HL-60 (cell line): ENCODE measurements at regions not wholly inside any gene's neighbourhood (a gene's known extent, or its start where the extent isn't known, plus 50 kb on each side); places are given as distances from the start of the nearest gene placed in this dataset.

Experiments
- DNase-seq, 2 experiments: peaks; one replicate each; pipeline ENCODE4 v3.0.0-alpha.2; 2010 to 2020; ENCODE audit warnings: low read depth in 1 of 2, low spot score in 1 of 2
- H3K27ac ChIP-seq: fragments of 250-450 bp; sonication (Bioruptor Pico); replicated peaks from 2 replicates; pipeline ENCODE4 v1.5.1; 2020; ENCODE audit warnings: mild to moderate bottlenecking, moderate library complexity
- H3K27me3 ChIP-seq: fragments of 250-450 bp; sonication (Bioruptor Pico); 2 replicates; pipeline ENCODE4 v1.5.1; 2021; ENCODE audit warnings: mild to moderate bottlenecking, moderate library complexity; ENCODE audit not compliant: insufficient read depth, poor library complexity, severe bottlenecking
- H3K4me3 ChIP-seq: replicated peaks from 2 replicates; pipeline ENCODE4 v1.5.1; 2011; ENCODE audit warnings: mild to moderate bottlenecking, control low read depth, low read length; ENCODE audit not compliant: insufficient read depth
- CTCF ChIP-seq: IDR thresholded peaks from one replicate; pipeline ENCODE4 v1.5.1; 2011; ENCODE audit warnings: low read length, control low read depth, inconsistent platforms; ENCODE audit not compliant: insufficient read depth
- GABPA ChIP-seq: IDR thresholded peaks from 2 replicates; pipeline ENCODE4 v1.6.1; 2012; ENCODE audit warnings: low read depth
- POLR2AphosphoS5 ChIP-seq: IDR thresholded peaks from 2 replicates; pipeline ENCODE4 v1.6.1; 2012; ENCODE audit warnings: low read depth
- REST ChIP-seq: IDR thresholded peaks from 2 replicates; pipeline ENCODE4 v1.6.1; 2012; ENCODE audit warnings: low read depth; ENCODE audit not compliant: insufficient replicate concordance
- SPI1 ChIP-seq: IDR thresholded peaks from 2 replicates; pipeline ENCODE4 v1.6.1; 2012; ENCODE audit warnings: low read depth, mild to moderate bottlenecking, borderline replicate concordance

GRCh38 chr5:125148076-125148475 lies 401.6 kb upstream of the ZNF608 start:
- H3K27me3 ChIP-seq = no peaks in the 10 kb centered on the region
- no peak for DNase-seq
- no peak overlapping the region for H3K4me3 ChIP-seq
- TF ChIP-seq REST (no peak), POLR2AphosphoS5 (no peak), CTCF (no peak), SPI1 (no peak), GABPA (no peak)
- no peak overlapping the region for H3K27ac ChIP-seq

GRCh38 chr5:125148706-125149105 lies 402.3 kb upstream of the ZNF608 start:
- Histone ChIP-seq H3K4me3 (no peak overlapping the region), H3K27ac (no peak overlapping the region), H3K27me3 (no peaks in the 10 kb centered on the region)
- no peak for TF ChIP-seq GABPA
- TF ChIP-seq REST = no peak
- TF ChIP-seq CTCF = no peak
- no peak for TF ChIP-seq POLR2AphosphoS5
- no peak for TF ChIP-seq SPI1
- DNase-seq = no peak

- DNase-seq = no peak
- TF ChIP-seq SPI1 = no peak
- TF ChIP-seq GABPA = no peak
- TF ChIP-seq POLR2AphosphoS5 = no peak
- no peak for TF ChIP-seq CTCF
- no peak for TF ChIP-seq REST
Measured at GRCh38 chr5:125149110-125149509, 402.7 kb upstream of the ZNF608 start.

More at GRCh38 chr5:125149110-125149509, 402.7 kb upstream of the ZNF608 start:
- H3K27ac ChIP-seq = no peak overlapping the region
- H3K27me3 ChIP-seq = no peaks in the 10 kb centered on the region
- H3K4me3 ChIP-seq = no peak overlapping the region
